ENCODE measurements at regions not wholly inside any gene's neighbourhood (a gene's known extent, or its start where the extent isn't known, plus 50 kb on each side); places are given as distances from the start of the nearest gene placed in this dataset.
"Not testable (repeated sequence)": the region's sequence is repeated elsewhere in the genome, so short reads cannot be mapped to it uniquely, and the experiment has no call there.

GRCh38 chr1:146673729-146674299, 264.3 kb upstream of the NBPF12 start:
- TF ChIP-seq, protein P1, sequence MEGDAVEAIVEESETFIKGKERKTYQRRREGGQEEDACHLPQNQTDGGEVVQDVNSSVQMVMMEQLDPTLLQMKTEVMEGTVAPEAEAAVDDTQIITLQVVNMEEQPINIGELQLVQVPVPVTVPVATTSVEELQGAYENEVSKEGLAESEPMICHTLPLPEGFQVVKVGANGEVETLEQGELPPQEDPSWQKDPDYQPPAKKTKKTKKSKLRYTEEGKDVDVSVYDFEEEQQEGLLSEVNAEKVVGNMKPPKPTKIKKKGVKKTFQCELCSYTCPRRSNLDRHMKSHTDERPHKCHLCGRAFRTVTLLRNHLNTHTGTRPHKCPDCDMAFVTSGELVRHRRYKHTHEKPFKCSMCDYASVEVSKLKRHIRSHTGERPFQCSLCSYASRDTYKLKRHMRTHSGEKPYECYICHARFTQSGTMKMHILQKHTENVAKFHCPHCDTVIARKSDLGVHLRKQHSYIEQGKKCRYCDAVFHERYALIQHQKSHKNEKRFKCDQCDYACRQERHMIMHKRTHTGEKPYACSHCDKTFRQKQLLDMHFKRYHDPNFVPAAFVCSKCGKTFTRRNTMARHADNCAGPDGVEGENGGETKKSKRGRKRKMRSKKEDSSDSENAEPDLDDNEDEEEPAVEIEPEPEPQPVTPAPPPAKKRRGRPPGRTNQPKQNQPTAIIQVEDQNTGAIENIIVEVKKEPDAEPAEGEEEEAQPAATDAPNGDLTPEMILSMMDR (IDR thresholded peaks at IDR 0.05; ENCODE audit: borderline replicate concordance, extremely low read depth, low read length, poor library complexity, severe bottlenecking), result not testable (repeated sequence)
- not testable (repeated sequence) for TF ChIP-seq EZH2 (IDR thresholded peaks at IDR 0.05; ENCODE audit: borderline replicate concordance, low read depth, low read length, severe bottlenecking)
